ENCODE measurements at regions not wholly inside any gene's neighbourhood (a gene's known extent, or its start where the extent isn't known, plus 50 kb on each side); places are given as distances from the start of the nearest gene placed in this dataset.

- DNase-seq (ENCODE audit: extremely low spot score in 2 of 2), result no peak
- Histone ChIP-seq H3K27me3 (no peaks in the 10 kb centered on the region), H3K27ac (no peak overlapping the region), H3K4me3 (no peak overlapping the region), H3K36me3 (no peaks in the 10 kb centered on the region), H3K9me3 (no peaks in the 10 kb centered on the region), H3K4me1 (no peaks in the 10 kb centered on the region)
- TF ChIP-seq POLR2AphosphoS5 (IDR thresholded peaks at IDR 0.05; ENCODE audit: insufficient read depth in 1 of 2, low read depth in 1 of 2), result no peak
- TF ChIP-seq POLR2A (IDR thresholded peaks at IDR 0.05), result no peak
- no peak for TF ChIP-seq CTCF (IDR thresholded peaks at IDR 0.05)
- intact Hi-C loops (cut with DNase I), result loop anchor here (5.0 kb wide), 1 partner anchor 767 kb away; no protein-coding TSS in a partner anchor
Measured at GRCh38 chr15:79515300-79516027, 83.3 kb downstream of the MINAR1 start.

- TF ChIP-seq CTCF (IDR thresholded peaks at IDR 0.05) (no peak), POLR2A (IDR thresholded peaks at IDR 0.05) (no peak), POLR2AphosphoS5 (IDR thresholded peaks at IDR 0.05; ENCODE audit: insufficient read depth in 1 of 2, low read depth in 1 of 2) (no peak)
- Histone ChIP-seq H3K9me3 (no peaks in the 10 kb centered on the region), H3K4me1 (no peaks in the 10 kb centered on the region), H3K4me3 (no peak overlapping the region), H3K27me3 (no peaks in the 10 kb centered on the region), H3K27ac (no peak overlapping the region), H3K36me3 (no peaks in the 10 kb centered on the region)
- intact Hi-C loops (cut with DNase I), result loop anchor here (5.0 kb wide), 1 partner anchor 766 kb away; no protein-coding TSS in a partner anchor
- DNase-seq (ENCODE audit: extremely low spot score in 2 of 2), result no peak
Measured at GRCh38 chr15:79516155-79516554, 84.0 kb downstream of the MINAR1 start.

GRCh38 chr15:79516646-79517045, 84.5 kb downstream of the MINAR1 start:
- no peaks in the 10 kb centered on the region for H3K27me3 ChIP-seq

GRCh38 chr15:79519628-79520027, 87.5 kb downstream of the MINAR1 start:
- no peak overlapping the region for H3K4me3 ChIP-seq
- TF ChIP-seq POLR2A (IDR thresholded peaks at IDR 0.05) (no peak), CTCF (IDR thresholded peaks at IDR 0.05) (no peak), POLR2AphosphoS5 (IDR thresholded peaks at IDR 0.05; ENCODE audit: insufficient read depth in 1 of 2, low read depth in 1 of 2) (no peak)
- intact Hi-C loops (cut with DNase I), result loop anchor here (5.0 kb wide), 1 partner anchor 763 kb away; no protein-coding TSS in a partner anchor
- no peaks in the 10 kb centered on the region for H3K36me3 ChIP-seq
- no peaks in the 10 kb centered on the region for H3K27me3 ChIP-seq
- DNase-seq (ENCODE audit: extremely low spot score in 2 of 2), result peak in 1 of 2 donors; percentile 58
- H3K4me1 ChIP-seq, result no peaks in the 10 kb centered on the region
- H3K27ac ChIP-seq, result no peak overlapping the region
- no peaks in the 10 kb centered on the region for H3K9me3 ChIP-seq

More at GRCh38 chr15:79516646-79517045, 84.5 kb downstream of the MINAR1 start:
- H3K27ac ChIP-seq, result no peak overlapping the region
- TF ChIP-seq POLR2AphosphoS5 (IDR thresholded peaks at IDR 0.05; ENCODE audit: insufficient read depth in 1 of 2, low read depth in 1 of 2), result no peak
- TF ChIP-seq CTCF (IDR thresholded peaks at IDR 0.05), result no peak
- no peak for TF ChIP-seq POLR2A (IDR thresholded peaks at IDR 0.05)
- no peak for DNase-seq (ENCODE audit: extremely low spot score in 2 of 2)
- no peak overlapping the region for H3K4me3 ChIP-seq
- H3K9me3 ChIP-seq, result no peaks in the 10 kb centered on the region
- no peaks in the 10 kb centered on the region for H3K4me1 ChIP-seq
- intact Hi-C loops (cut with DNase I), result loop anchor here (5.0 kb wide), 1 partner anchor 766 kb away; no protein-coding TSS in a partner anchor
- no peaks in the 10 kb centered on the region for H3K36me3 ChIP-seq

- Histone ChIP-seq H3K9me3 (no peaks in the 10 kb centered on the region), H3K27me3 (no peaks in the 10 kb centered on the region), H3K4me3 (no peak overlapping the region), H3K36me3 (no peaks in the 10 kb centered on the region), H3K4me1 (no peaks in the 10 kb centered on the region), H3K27ac (no peak overlapping the region)
- intact Hi-C loops (cut with DNase I), result no loop called here
- DNase-seq (ENCODE audit: extremely low spot score in 2 of 2), result peak in 1 of 2 donors; percentile 18
- no peak for TF ChIP-seq POLR2A (IDR thresholded peaks at IDR 0.05)
- TF ChIP-seq POLR2AphosphoS5 (IDR thresholded peaks at IDR 0.05; ENCODE audit: insufficient read depth in 1 of 2, low read depth in 1 of 2), result no peak
- no peak for TF ChIP-seq CTCF (IDR thresholded peaks at IDR 0.05)
Measured at GRCh38 chr15:79520654-79521053, 88.5 kb downstream of the MINAR1 start.
